DMS79 treated with DMSO at 0.1 percent for 48 hours (cell line): ENCODE measurements at regions not wholly inside any gene's neighbourhood (a gene's known extent, or its start where the extent isn't known, plus 50 kb on each side); places are given as distances from the start of the nearest gene placed in this dataset.

Source experiments
- DNase-seq: peaks from one replicate; lab custom pipeline; 2025; lab: John Stamatoyannopoulos, UW

GRCh38 chr2:41954304-41955291 lies 93.2 kb upstream of the PKDCC start:
- DNase-seq = no peak

GRCh38 chr2:41955316-41956043 lies 92.3 kb upstream of the PKDCC start:
- DNase-seq = no peak

GRCh38 chr2:41957431-41957830 lies 90.4 kb upstream of the PKDCC start:
- DNase-seq = no peak

GRCh38 chr2:41958251-41958650 lies 89.6 kb upstream of the PKDCC start:
- no peak for DNase-seq

GRCh38 chr2:41958775-41959174 lies 89.0 kb upstream of the PKDCC start:
- no peak for DNase-seq

GRCh38 chr2:41959760-41960159 lies 88.1 kb upstream of the PKDCC start:
- no peak for DNase-seq

- no peak for DNase-seq
These were observed 84.7 kb upstream of the PKDCC start for GRCh38 chr2:41962922-41963622.

GRCh38 chr2:41963661-41964525 lies 83.9 kb upstream of the PKDCC start:
- no peak for DNase-seq

- DNase-seq = no peak
These were observed 82.5 kb upstream of the PKDCC start for GRCh38 chr2:41965173-41965908.

- DNase-seq = no peak
These were observed 81.9 kb upstream of the PKDCC start for GRCh38 chr2:41965909-41966295.

- no peak for DNase-seq
These were observed 81.4 kb upstream of the PKDCC start for GRCh38 chr2:41966431-41966893.

- no peak for DNase-seq
These were observed 80.9 kb upstream of the PKDCC start for GRCh38 chr2:41966920-41967319.

- DNase-seq = no peak
These were observed 80.2 kb upstream of the PKDCC start for GRCh38 chr2:41967476-41968181.

GRCh38 chr2:41968182-41968578 lies 79.6 kb upstream of the PKDCC start:
- no peak for DNase-seq

- DNase-seq = no peak
These were observed 76.7 kb upstream of the PKDCC start for GRCh38 chr2:41970988-41971660.

GRCh38 chr2:41972179-41972578 lies 75.6 kb upstream of the PKDCC start:
- DNase-seq = no peak

GRCh38 chr2:41972819-41973218 lies 75.0 kb upstream of the PKDCC start:
- no peak for DNase-seq

GRCh38 chr2:41973871-41974270 lies 74.0 kb upstream of the PKDCC start:
- DNase-seq = no peak

- no peak for DNase-seq
These were observed 66.4 kb upstream of the PKDCC start for GRCh38 chr2:41981417-41981816.
